ENCODE measurements at regions not wholly inside any gene's neighbourhood (a gene's known extent, or its start where the extent isn't known, plus 50 kb on each side); places are given as distances from the start of the nearest gene placed in this dataset.

DNA sequence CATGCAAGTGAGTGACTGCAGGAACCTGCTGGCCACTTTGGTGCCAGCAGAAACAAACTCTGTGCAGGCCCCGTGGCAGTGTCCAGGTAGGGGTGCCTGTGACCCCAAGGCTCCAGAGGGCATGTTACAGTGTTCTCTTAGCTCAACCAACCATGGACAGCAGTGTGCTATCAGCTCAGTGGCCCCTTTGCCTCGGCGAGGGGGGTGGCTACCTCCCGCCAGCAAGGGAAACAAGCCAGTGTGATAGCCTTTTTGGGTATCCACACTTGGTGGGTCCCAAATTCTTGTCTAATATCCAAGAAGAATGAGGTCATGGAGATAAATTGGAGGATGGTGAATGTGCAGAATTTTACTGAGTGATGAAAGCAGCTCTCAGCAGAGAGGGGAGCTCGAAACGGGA is 298.6 kb upstream of the SLC30A5 start:
- H3K4me3 ChIP-seq (ENCODE audit: low read depth, low read length): no peak overlapping the region
- TF ChIP-seq, protein P1, sequence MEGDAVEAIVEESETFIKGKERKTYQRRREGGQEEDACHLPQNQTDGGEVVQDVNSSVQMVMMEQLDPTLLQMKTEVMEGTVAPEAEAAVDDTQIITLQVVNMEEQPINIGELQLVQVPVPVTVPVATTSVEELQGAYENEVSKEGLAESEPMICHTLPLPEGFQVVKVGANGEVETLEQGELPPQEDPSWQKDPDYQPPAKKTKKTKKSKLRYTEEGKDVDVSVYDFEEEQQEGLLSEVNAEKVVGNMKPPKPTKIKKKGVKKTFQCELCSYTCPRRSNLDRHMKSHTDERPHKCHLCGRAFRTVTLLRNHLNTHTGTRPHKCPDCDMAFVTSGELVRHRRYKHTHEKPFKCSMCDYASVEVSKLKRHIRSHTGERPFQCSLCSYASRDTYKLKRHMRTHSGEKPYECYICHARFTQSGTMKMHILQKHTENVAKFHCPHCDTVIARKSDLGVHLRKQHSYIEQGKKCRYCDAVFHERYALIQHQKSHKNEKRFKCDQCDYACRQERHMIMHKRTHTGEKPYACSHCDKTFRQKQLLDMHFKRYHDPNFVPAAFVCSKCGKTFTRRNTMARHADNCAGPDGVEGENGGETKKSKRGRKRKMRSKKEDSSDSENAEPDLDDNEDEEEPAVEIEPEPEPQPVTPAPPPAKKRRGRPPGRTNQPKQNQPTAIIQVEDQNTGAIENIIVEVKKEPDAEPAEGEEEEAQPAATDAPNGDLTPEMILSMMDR (IDR thresholded peaks at IDR 0.05; ENCODE audit: insufficient read depth, low read depth, low read length, missing control alignments): no peak
- no peak for DNase-seq (ENCODE audit: low read depth)

DNA sequence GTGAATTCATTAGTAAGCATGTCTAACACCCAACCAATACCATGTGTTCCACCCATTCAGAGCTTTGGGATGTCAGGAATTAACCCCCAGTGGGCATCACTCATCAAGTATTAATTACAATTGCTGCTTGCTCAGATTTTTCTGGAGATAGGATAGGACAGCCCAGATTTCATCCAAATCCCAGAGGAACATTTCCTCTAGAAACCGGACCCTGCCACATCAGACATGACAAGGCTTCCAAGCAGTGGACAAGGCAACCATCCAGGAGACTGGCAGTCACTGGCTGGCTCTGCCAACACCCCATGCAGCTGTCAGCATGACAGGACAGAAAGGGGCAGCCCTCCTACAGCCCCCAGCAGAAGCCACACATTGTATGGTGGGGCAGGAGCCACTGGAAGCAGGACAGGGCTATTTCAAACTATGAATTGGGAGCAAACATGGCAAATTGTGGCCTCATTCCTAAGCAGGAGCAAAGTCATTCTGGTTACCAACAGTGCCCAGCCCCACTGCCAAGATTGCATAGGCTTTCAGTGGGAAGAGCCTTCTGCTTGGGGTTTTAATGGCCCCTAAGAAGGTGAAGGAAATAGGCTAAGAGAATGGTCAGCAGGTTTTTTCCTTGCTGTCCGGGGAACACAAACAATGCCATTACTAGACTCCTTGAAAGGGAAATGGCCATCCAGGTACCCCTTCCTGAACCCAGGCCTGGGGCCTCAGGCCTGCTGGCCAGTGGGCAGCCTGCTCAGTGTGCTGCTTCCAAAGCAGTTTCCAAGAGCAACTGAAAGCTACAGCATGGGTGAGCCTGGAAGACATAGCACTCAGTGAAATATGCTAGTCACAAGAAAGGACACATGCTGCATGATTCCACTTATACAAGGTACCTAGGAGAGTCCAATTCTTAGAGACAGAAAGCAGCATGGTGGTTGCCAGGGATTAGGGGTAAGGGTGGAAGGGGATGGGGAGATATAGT is 294.7 kb upstream of the SLC30A5 start:
- TF ChIP-seq, protein P1 (IDR thresholded peaks at IDR 0.05; ENCODE audit: insufficient read depth, low read depth, low read length, missing control alignments): no peak
- DNase-seq (ENCODE audit: low read depth): no peak
- H3K4me3 ChIP-seq (ENCODE audit: low read depth, low read length): no peak overlapping the region

DNA sequence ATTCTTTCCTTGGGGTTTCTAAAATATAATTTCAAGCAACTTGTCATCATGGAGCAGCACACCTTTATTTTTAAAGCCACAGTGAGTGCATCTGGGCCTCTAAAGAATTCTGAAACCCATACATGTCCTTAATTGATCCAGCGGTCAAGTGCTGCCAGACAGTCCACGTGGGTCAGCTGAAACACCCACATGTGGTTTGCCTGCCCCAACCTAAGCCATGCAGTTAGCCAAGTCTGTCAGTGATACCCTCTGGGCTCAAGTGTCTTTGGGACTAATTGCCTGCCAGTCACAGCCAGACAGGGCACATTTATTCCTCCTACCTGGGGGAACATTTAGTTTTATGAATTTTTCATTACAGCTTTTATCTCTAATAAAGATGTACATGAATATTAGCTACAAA is 291.4 kb upstream of the SLC30A5 start:
- TF ChIP-seq, protein P1 (IDR thresholded peaks at IDR 0.05; ENCODE audit: insufficient read depth, low read depth, low read length, missing control alignments): no peak
- DNase-seq (ENCODE audit: low read depth): no peak
- H3K4me3 ChIP-seq (ENCODE audit: low read depth, low read length): no peak overlapping the region

DNA sequence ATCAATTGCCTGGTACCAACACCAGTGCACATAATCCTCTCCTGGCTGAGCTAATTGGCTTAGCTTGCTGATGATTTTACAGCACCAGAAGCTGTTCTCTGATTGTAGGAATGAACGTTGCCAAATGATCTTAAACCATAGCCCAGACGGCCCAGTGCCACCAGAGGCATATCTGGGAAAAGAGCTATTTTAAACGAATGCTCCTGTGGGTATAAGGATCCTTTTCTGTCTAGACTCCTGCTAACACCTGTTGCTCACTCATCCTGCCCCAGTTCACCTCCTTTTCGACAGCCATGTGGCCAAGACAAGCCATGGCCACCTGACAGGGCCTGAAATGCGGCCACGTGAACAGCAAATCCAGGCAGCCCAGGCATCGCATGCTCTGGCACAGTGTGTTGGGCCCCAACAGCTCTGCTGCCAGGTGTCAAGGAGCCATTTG is 289.9 kb upstream of the SLC30A5 start:
- no peak overlapping the region for H3K4me3 ChIP-seq (ENCODE audit: low read depth, low read length)
- TF ChIP-seq, protein P1 (IDR thresholded peaks at IDR 0.05; ENCODE audit: insufficient read depth, low read depth, low read length, missing control alignments): no peak
- DNase-seq (ENCODE audit: low read depth): no peak

DNA sequence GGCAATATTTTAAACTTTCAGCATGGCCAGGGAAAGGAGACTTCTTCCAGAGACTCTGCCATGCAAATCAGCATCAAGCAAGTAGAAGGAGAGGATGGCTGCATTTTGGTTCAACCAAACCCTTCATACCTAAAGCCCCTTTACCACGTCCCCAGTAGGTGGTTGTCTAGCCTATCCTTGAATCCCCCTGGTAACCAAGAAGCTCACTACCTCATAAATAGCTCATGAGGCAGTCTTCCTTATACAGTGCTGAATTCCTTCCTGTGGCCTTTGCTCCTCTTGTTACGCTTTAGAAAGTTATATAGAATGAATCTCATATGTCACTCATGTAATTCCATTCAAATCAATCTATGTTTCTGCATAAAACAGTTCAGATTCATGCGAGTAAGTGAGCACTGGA is 289.5 kb upstream of the SLC30A5 start:
- TF ChIP-seq, protein P1 (IDR thresholded peaks at IDR 0.05; ENCODE audit: insufficient read depth, low read depth, low read length, missing control alignments): no peak
- DNase-seq (ENCODE audit: low read depth): no peak
- H3K4me3 ChIP-seq (ENCODE audit: low read depth, low read length): no peak overlapping the region

DNA sequence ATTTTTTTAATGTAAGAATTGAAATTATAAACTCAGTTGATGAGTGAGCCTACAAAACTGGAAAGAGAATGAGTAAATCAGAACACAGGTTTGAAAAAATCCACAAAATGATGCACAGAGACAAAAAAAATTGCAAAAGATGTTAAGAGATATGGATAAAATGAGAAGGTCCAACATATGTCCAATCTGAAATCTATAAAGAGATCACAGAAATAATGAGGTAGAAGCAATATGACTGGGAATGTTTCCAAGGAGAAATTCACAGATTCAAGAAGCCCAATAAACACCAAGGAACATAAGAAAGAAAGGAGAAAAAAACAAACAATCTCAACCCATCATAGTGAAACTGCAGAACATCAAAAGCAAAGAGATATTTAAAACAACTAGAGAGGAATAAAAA is 288.4 kb upstream of the SLC30A5 start:
- TF ChIP-seq, protein P1 (IDR thresholded peaks at IDR 0.05; ENCODE audit: insufficient read depth, low read depth, low read length, missing control alignments): no peak
- no peak overlapping the region for H3K4me3 ChIP-seq (ENCODE audit: low read depth, low read length)
- no peak for DNase-seq (ENCODE audit: low read depth)
